22Rv1 (cell line): ENCODE measurements at regions not wholly inside any gene's neighbourhood (a gene's known extent, or its start where the extent isn't known, plus 50 kb on each side); places are given as distances from the start of the nearest gene placed in this dataset.

ENCODE experiments used
- H3K27ac ChIP-seq: fragments of 450-650 bp; 2 replicates; pipeline ENCODE4 v1.5.1; 2017
- ZFX ChIP-seq: fragments of 450-650 bp; IDR thresholded peaks from 2 replicates; pipeline ENCODE4 v1.6.1; 2017; ENCODE audit warnings: antibody characterized with exemption, borderline replicate concordance
- TF ChIP-seq, protein P1 (sequence below): fragments of 450-650 bp; IDR thresholded peaks from 2 replicates; pipeline ENCODE4 v1.5.1; 2017; ENCODE audit warnings: mild to moderate bottlenecking

GRCh38 chr2:126817172-126817571, 81.5 kb upstream of the TEX51 start:
- no peak overlapping the region for H3K27ac ChIP-seq
- TF ChIP-seq, protein P1, sequence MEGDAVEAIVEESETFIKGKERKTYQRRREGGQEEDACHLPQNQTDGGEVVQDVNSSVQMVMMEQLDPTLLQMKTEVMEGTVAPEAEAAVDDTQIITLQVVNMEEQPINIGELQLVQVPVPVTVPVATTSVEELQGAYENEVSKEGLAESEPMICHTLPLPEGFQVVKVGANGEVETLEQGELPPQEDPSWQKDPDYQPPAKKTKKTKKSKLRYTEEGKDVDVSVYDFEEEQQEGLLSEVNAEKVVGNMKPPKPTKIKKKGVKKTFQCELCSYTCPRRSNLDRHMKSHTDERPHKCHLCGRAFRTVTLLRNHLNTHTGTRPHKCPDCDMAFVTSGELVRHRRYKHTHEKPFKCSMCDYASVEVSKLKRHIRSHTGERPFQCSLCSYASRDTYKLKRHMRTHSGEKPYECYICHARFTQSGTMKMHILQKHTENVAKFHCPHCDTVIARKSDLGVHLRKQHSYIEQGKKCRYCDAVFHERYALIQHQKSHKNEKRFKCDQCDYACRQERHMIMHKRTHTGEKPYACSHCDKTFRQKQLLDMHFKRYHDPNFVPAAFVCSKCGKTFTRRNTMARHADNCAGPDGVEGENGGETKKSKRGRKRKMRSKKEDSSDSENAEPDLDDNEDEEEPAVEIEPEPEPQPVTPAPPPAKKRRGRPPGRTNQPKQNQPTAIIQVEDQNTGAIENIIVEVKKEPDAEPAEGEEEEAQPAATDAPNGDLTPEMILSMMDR = no peak
- no peak for TF ChIP-seq ZFX

DNA sequence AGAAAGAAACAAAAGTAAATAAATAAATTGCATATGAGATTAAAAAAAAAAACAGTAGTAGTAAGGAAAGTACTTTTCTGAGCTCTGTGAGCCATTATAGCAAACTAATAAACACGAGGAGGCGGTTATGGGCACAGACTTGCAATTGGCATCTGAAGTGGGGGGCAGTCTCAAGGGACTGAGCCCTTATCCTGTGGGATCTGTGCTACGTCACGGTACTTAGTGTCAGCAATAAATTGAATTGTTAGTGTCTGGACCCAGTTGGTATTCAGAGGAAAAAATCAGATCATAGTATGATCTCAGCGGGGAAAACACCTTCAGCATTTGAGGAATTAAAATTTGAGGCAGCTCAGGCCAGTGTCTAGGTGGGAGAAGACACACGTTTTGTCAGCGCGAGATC, 76.6 kb upstream of the TEX51 start:
- H3K27ac ChIP-seq = no peak overlapping the region
- TF ChIP-seq, protein P1 = no peak
- no peak for TF ChIP-seq ZFX

DNA sequence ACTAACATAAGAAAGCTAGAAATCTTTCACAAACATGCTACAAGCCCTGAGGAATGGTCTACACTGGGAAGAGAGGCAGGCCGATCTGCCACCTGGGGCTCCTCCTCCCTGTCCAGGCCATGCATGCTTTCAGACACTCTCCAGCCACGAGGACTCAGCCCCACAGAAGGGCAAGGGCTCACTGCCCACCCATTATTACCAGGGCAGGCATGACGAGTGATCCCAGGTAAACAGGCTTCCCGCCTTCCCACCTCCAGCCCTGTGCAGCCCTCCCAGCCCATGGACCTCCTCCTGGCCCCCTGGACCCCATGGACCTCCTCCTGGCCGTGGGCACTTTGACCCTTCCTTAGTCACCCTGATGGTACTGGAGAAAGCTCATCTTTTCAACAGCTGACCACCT, 75.8 kb upstream of the TEX51 start:
- no peak for TF ChIP-seq ZFX
- TF ChIP-seq, protein P1 = no peak
- no peak overlapping the region for H3K27ac ChIP-seq

DNA sequence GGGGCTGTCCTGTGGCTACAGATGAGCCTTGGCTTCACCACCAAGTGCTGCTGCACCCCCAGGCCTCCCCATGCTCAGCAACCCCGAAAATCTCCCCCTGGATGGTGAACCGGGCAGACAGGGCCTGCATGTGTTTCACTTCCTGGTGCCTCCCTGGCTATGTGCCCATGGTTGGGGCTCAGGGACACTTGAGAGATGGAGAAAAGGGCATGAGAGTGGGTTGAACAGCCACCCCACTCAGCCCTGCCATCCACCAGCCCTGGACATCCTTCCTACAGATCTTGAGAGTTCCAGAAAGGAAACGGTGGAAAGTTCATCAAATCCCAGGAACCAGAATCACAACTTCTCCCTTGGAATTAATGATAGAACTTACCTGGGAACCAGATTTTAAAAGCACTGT, 74.7 kb upstream of the TEX51 start:
- TF ChIP-seq ZFX = no peak
- TF ChIP-seq, protein P1 = no peak
- H3K27ac ChIP-seq = no peak overlapping the region

- H3K27ac ChIP-seq = no peak overlapping the region
- TF ChIP-seq, protein P1 = no peak
- no peak for TF ChIP-seq ZFX
Observed at GRCh38 chr2:126824663-126825062, 74.0 kb upstream of the TEX51 start.

DNA sequence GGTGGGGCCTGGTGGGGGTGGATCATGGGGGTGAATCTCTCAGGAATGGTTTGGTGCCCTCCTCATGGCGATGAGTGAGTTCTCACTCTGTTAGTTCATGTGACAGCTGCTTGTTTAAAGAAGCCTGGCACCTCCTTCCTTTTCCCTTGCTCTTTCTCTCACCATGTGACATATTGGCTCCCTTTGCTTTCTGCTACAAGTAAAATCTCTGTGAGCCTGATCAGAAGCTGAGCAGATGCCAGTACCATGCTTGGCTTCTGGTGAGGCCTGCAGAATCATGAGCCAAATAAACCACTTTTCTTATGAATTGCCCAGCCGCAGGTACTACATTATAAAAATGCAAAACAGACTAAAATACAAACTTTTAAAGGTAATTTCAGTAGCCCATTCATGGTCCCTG, 73.4 kb upstream of the TEX51 start:
- TF ChIP-seq ZFX = no peak
- TF ChIP-seq, protein P1 = no peak
- H3K27ac ChIP-seq = no peak overlapping the region

GRCh38 chr2:126826491-126826890, 72.2 kb upstream of the TEX51 start:
- no peak overlapping the region for H3K27ac ChIP-seq
- no peak for TF ChIP-seq ZFX
- TF ChIP-seq, protein P1 = no peak
